ENCODE measurements at regions not wholly inside any gene's neighbourhood (a gene's known extent, or its start where the extent isn't known, plus 50 kb on each side); places are given as distances from the start of the nearest gene placed in this dataset.

DNA sequence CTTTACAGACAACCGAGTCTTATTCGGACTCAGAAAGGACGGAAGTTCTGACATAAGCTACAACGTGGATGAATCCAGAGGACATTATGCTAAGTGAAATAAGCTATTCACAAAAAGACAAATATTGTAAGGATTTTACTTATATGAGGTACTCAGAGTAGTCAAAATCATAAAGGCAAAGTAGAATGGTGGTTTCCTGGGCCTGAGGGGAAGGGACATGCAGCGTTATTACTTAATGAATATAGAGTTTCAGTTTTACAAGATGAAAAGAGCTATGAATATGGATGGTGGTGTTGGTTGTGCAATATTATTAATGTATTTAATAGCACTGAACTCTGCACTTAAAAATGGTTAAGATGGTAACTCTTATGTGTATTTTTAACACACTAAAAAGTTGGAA, 419.1 kb upstream of the SGCG start:
- ATAC-seq (no peak), DNase-seq (no peak)
- H3K27ac ChIP-seq (ENCODE audit: low read length), result no peak overlapping the region
- intact Hi-C loops (cut with DNase I), result no loop called here
- H3K4me1 ChIP-seq (ENCODE audit: control insufficient read depth, insufficient read depth, low read length), result no peaks in the 10 kb centered on the region
- H3K9me3 ChIP-seq (ENCODE audit: control insufficient read depth, low read length), result no peaks in the 10 kb centered on the region
- no peaks in the 10 kb centered on the region for H3K27me3 ChIP-seq (ENCODE audit: control insufficient read depth, insufficient read depth)
- no peak overlapping the region for H3K4me3 ChIP-seq (ENCODE audit: low read length)
- 92% methylated on average over 5 of the region's 5 CpGs for WGBS

GRCh38 chr13:22765547-22765946, 415.2 kb upstream of the SGCG start:
- 59% methylated on average over 3 of the region's 3 CpGs for WGBS

DNA sequence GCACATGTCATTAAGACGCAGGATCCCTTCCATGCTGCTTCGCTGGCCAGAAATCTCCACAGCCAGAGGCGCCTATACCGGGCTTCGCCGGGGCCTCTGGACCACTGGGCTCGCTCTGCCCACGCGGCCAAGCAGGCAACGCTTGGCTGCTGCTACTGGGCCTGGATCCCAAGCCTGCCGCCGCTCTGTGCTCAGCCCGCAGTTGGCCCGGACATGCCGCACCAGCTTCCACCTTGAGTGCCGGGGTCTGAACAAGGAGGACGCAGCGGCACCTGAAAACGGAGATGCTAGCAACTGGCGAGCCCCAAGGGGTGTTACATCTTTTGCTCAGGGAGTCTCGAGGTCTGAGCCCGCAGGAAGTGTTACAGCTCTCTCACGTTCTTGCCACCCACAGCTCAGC, 409.9 kb upstream of the SGCG start:
- no peaks in the 10 kb centered on the region for H3K27me3 ChIP-seq (ENCODE audit: control insufficient read depth, insufficient read depth)
- H3K4me1 ChIP-seq (ENCODE audit: control insufficient read depth, insufficient read depth, low read length), result no peaks in the 10 kb centered on the region
- intact Hi-C loops (cut with DNase I), result no loop called here
- no peaks in the 10 kb centered on the region for H3K9me3 ChIP-seq (ENCODE audit: control insufficient read depth, low read length)
- H3K27ac ChIP-seq (ENCODE audit: low read length), result no peak overlapping the region
- ATAC-seq (no peak), DNase-seq (no peak)
- 93% methylated on average over 23 of the region's 23 CpGs for WGBS
- no peak overlapping the region for H3K4me3 ChIP-seq (ENCODE audit: low read length)

More at GRCh38 chr13:22765547-22765946, 415.2 kb upstream of the SGCG start:
- Histone ChIP-seq H3K9me3 (ENCODE audit: control insufficient read depth, low read length) (no peaks in the 10 kb centered on the region), H3K27ac (ENCODE audit: low read length) (no peak overlapping the region), H3K4me1 (ENCODE audit: control insufficient read depth, insufficient read depth, low read length) (no peaks in the 10 kb centered on the region), H3K4me3 (ENCODE audit: low read length) (no peak overlapping the region), H3K27me3 (ENCODE audit: control insufficient read depth, insufficient read depth) (no peaks in the 10 kb centered on the region)
- no peak for ATAC-seq
- DNase-seq, result no peak
- intact Hi-C loops (cut with DNase I), result no loop called here

DNA sequence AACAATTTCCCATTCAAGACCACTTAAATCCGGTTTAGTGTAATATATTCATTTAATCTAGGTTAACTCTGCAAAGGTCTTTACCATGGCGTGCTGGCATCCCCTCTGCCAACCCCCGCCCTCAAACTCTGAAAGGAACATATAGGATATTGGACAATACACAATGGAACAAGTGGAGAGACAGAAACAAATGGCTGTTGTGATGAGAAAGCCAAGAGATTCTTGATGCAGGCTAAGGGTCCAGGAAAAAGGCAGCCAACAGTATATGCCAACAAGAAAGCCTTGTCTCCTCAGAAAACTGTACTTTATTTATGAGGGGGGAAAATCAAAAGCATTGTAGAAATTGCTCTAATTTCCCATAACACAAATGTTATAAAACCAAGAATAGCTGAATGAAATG, 407.3 kb upstream of the SGCG start:
- Histone ChIP-seq H3K4me1 (ENCODE audit: control insufficient read depth, insufficient read depth, low read length) (no peaks in the 10 kb centered on the region), H3K9me3 (ENCODE audit: control insufficient read depth, low read length) (no peaks in the 10 kb centered on the region), H3K4me3 (ENCODE audit: low read length) (no peak overlapping the region), H3K27ac (ENCODE audit: low read length) (no peak overlapping the region), H3K27me3 (ENCODE audit: control insufficient read depth, insufficient read depth) (no peaks in the 10 kb centered on the region)
- 66% methylated on average over 3 of the region's 3 CpGs for WGBS
- intact Hi-C loops (cut with DNase I), result no loop called here
- no peak for DNase-seq
- ATAC-seq, result no peak

DNA sequence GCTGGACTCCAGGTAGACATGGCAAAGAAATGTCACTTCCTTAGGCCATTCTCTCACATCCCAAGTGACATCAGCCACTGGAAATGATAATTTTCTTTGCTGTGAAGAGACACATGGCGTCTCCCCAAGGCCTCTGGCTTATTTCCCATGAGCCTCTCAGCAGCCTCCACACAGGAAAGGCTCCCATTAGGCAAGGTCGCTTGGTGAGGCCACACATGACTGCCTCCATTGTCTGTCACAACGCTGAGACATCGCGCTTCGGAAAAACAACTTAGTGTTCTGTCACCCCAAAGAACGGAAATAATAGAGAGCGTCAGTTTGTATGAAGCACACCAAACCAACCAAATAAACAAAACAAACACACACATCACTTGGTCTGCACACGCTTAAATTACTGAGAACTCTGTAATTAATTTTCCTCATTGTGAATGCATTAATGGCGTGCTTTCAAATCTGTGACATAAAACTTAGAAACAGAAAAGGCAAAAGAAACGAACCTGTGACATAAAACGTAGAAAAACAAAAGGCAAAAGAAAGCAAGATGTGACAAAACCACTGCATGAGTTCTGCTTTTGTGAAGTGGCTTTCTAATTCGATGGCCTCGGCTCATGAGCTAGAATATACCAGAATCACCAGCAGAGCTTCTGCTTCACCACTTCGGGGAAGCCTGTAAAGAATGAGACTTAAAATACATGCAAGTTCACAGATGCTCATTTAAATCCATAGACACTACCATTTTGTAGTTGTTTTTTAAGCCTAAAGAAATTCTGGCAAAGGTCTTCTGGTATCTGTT, 404.2 kb upstream of the SGCG start:
- intact Hi-C loops (cut with DNase I), result no loop called here
- H3K27ac ChIP-seq (ENCODE audit: low read length), result no peak overlapping the region
- H3K4me3 ChIP-seq (ENCODE audit: low read length), result no peak overlapping the region
- WGBS, result 90% methylated on average over 15 of the region's 15 CpGs
- no peaks in the 10 kb centered on the region for H3K27me3 ChIP-seq (ENCODE audit: control insufficient read depth, insufficient read depth)
- DNase-seq (no peak), ATAC-seq (no peak)
- no peaks in the 10 kb centered on the region for H3K9me3 ChIP-seq (ENCODE audit: control insufficient read depth, low read length)
- H3K4me1 ChIP-seq (ENCODE audit: control insufficient read depth, insufficient read depth, low read length), result no peaks in the 10 kb centered on the region

DNA sequence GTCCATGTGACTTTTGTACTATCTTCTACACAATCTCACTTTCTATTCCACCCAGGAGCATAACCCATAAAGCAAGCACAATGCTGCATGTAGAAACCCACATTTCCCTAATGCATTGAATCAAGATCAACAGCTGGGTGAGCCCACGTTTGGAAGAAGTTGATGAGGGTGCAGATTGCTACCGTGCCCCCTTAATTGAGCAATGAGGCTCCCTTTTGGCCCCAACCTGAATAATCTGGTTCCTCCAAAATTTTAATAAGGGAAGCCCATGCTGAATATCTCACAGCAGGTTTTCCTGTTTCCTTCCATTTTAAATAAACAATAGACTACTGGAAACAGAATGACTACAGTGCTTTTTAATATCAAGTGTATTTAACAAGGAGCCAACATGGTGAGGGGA, 403.6 kb upstream of the SGCG start:
- Histone ChIP-seq H3K27ac (ENCODE audit: low read length) (no peak overlapping the region), H3K4me1 (ENCODE audit: control insufficient read depth, insufficient read depth, low read length) (no peaks in the 10 kb centered on the region), H3K4me3 (ENCODE audit: low read length) (no peak overlapping the region), H3K27me3 (ENCODE audit: control insufficient read depth, insufficient read depth) (no peaks in the 10 kb centered on the region), H3K9me3 (ENCODE audit: control insufficient read depth, low read length) (no peaks in the 10 kb centered on the region)
- WGBS, result 58% methylated on average over 2 of the region's 2 CpGs
- no peak for ATAC-seq
- intact Hi-C loops (cut with DNase I), result no loop called here
- no peak for DNase-seq

DNA sequence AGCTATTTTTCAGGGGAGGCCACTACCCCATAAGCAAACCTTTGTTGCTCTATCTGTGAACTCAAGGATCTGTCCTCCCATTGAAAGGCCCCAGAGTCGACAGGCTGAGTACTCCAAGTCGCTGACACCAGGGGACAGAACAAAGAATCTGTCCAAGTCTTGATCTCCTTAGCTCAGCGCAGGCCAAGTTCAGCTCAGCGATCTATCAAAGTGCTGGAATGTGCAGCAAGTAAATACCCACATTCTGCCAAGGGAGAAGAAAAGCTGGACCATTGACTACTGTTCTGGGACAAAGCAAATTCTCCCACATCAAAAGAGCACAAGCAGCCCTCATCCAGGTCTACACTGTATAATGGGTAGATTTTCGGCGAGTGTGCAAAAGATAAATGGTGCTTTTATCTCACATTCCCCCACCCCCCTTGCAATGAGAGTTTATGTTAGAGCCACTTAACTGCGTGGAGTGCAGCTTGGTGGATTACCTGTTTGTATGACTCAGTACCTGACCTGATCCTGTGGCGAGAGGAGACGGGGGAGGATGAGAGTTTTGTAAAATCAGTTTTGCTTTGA, 391.7 kb upstream of the SGCG start:
- Histone ChIP-seq H3K9me3 (ENCODE audit: control insufficient read depth, low read length) (no peaks in the 10 kb centered on the region), H3K4me1 (ENCODE audit: control insufficient read depth, insufficient read depth, low read length) (no peaks in the 10 kb centered on the region), H3K27me3 (ENCODE audit: control insufficient read depth, insufficient read depth) (no peaks in the 10 kb centered on the region), H3K27ac (ENCODE audit: low read length) (no peak overlapping the region), H3K4me3 (ENCODE audit: low read length) (no peak overlapping the region)
- no peak for DNase-seq
- ATAC-seq, result no peak
- intact Hi-C loops (cut with DNase I), result no loop called here
- 35% methylated on average over 9 of the region's 9 CpGs for WGBS

- WGBS, result 54% methylated on average over 3 of the region's 3 CpGs
- no peaks in the 10 kb centered on the region for H3K9me3 ChIP-seq (ENCODE audit: control insufficient read depth, low read length)
- intact Hi-C loops (cut with DNase I), result loop anchor here in 2 of 4 donors (10.0 kb wide), 2 partner anchors 165 to 225 kb away; no protein-coding TSS in a partner anchor
These were observed 390.9 kb upstream of the SGCG start for GRCh38 chr13:22789916-22790315.

GRCh38 chr13:22793598-22794134, 387.1 kb upstream of the SGCG start:
- Histone ChIP-seq H3K27me3 (ENCODE audit: control insufficient read depth, insufficient read depth) (no peaks in the 10 kb centered on the region), H3K4me1 (ENCODE audit: control insufficient read depth, insufficient read depth, low read length) (no peaks in the 10 kb centered on the region), H3K4me3 (ENCODE audit: low read length) (no peak overlapping the region), H3K27ac (ENCODE audit: low read length) (no peak overlapping the region), H3K9me3 (ENCODE audit: control insufficient read depth, low read length) (no peaks in the 10 kb centered on the region)
- DNase-seq, result no peak
- ATAC-seq, result no peak
- intact Hi-C loops (cut with DNase I), result loop anchor here in 2 of 4 donors (10.0 kb wide), 2 partner anchors 169 to 221 kb away; no protein-coding TSS in a partner anchor
- WGBS, result 70% methylated on average over 10 of the region's 10 CpGs

More at GRCh38 chr13:22789916-22790315, 390.9 kb upstream of the SGCG start:
- Histone ChIP-seq H3K27me3 (ENCODE audit: control insufficient read depth, insufficient read depth) (no peaks in the 10 kb centered on the region), H3K4me3 (ENCODE audit: low read length) (no peak overlapping the region), H3K4me1 (ENCODE audit: control insufficient read depth, insufficient read depth, low read length) (no peaks in the 10 kb centered on the region), H3K27ac (ENCODE audit: low read length) (no peak overlapping the region)
- ATAC-seq, result no peak
- DNase-seq, result no peak

GRCh38 chr13:22800526-22801401, 380.0 kb upstream of the SGCG start:
- intact Hi-C loops (cut with DNase I), result loop anchor here in 2 of 4 donors (5.0 to 10.0 kb wide), 3 partner anchors 217 to 374 kb away; no protein-coding TSS in a partner anchor
- Histone ChIP-seq H3K9me3 (ENCODE audit: control insufficient read depth, low read length) (no peaks in the 10 kb centered on the region), H3K27me3 (ENCODE audit: control insufficient read depth, insufficient read depth) (no peaks in the 10 kb centered on the region), H3K27ac (ENCODE audit: low read length) (no peak overlapping the region), H3K4me1 (ENCODE audit: control insufficient read depth, insufficient read depth, low read length) (no peaks in the 10 kb centered on the region), H3K4me3 (ENCODE audit: low read length) (no peak overlapping the region)
- peak; percentile 45 to 64 for ATAC-seq
- 56% methylated on average over 5 of the region's 5 CpGs for WGBS
- DNase-seq, result peak in 1 of 3 donors; percentile 21

Measured in right cardiac atrium (tissue), 5 donors.